PC-9 (cell line): ENCODE measurements at regions not wholly inside any gene's neighbourhood (a gene's known extent, or its start where the extent isn't known, plus 50 kb on each side); places are given as distances from the start of the nearest gene placed in this dataset.

Source experiments
- EZH2 ChIP-seq: fragments of 200-600 bp; sonication (generic); IDR thresholded peaks from 2 replicates; pipeline ENCODE4 v1.8.0; 2017; ENCODE audit warnings: antibody characterized with exemption, low read depth
- TF ChIP-seq, protein P1 (sequence below): fragments of 200-600 bp; sonication (generic); conservative IDR thresholded peaks from 2 replicates; pipeline ENCODE4 v1.6.1; 2017; ENCODE audit warnings: mixed run types, antibody characterized with exemption, mild to moderate bottlenecking, moderate library complexity

DNA sequence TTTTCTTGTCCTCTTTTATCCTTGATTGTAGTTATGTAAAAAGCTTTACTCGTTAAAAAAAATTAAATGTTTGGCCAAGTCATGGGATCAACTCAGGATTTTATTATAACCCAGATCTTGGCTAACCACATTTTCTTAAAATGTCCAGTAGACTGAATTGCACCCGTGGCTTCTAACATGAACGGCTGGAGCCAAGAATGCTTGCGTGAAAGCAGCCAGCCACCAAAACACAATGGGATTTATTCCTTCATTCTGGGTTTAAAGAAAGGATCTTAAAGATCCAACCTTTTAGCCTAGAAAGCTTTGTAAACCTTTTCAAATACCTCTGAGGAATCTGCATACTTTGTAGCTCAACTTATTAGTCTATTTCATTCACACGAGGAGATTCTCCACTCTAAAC is 404.4 kb downstream of the USP25 start:
- TF ChIP-seq, protein P1, sequence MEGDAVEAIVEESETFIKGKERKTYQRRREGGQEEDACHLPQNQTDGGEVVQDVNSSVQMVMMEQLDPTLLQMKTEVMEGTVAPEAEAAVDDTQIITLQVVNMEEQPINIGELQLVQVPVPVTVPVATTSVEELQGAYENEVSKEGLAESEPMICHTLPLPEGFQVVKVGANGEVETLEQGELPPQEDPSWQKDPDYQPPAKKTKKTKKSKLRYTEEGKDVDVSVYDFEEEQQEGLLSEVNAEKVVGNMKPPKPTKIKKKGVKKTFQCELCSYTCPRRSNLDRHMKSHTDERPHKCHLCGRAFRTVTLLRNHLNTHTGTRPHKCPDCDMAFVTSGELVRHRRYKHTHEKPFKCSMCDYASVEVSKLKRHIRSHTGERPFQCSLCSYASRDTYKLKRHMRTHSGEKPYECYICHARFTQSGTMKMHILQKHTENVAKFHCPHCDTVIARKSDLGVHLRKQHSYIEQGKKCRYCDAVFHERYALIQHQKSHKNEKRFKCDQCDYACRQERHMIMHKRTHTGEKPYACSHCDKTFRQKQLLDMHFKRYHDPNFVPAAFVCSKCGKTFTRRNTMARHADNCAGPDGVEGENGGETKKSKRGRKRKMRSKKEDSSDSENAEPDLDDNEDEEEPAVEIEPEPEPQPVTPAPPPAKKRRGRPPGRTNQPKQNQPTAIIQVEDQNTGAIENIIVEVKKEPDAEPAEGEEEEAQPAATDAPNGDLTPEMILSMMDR, result no peak
- TF ChIP-seq EZH2, result no peak
